LNCAP (cell line): ENCODE measurements at regions not wholly inside any gene's neighbourhood (a gene's known extent, or its start where the extent isn't known, plus 50 kb on each side); places are given as distances from the start of the nearest gene placed in this dataset.

ENCODE experiments used
- TF ChIP-seq, protein P1 (sequence below): fragments of 450-650 bp; IDR thresholded peaks from 2 replicates; pipeline ENCODE4 v1.5.1; 2017; ENCODE audit warnings: mild to moderate bottlenecking

GRCh38 chr3:18151199-18151598 lies 273.9 kb downstream of the SATB1 start:
- TF ChIP-seq, protein P1, sequence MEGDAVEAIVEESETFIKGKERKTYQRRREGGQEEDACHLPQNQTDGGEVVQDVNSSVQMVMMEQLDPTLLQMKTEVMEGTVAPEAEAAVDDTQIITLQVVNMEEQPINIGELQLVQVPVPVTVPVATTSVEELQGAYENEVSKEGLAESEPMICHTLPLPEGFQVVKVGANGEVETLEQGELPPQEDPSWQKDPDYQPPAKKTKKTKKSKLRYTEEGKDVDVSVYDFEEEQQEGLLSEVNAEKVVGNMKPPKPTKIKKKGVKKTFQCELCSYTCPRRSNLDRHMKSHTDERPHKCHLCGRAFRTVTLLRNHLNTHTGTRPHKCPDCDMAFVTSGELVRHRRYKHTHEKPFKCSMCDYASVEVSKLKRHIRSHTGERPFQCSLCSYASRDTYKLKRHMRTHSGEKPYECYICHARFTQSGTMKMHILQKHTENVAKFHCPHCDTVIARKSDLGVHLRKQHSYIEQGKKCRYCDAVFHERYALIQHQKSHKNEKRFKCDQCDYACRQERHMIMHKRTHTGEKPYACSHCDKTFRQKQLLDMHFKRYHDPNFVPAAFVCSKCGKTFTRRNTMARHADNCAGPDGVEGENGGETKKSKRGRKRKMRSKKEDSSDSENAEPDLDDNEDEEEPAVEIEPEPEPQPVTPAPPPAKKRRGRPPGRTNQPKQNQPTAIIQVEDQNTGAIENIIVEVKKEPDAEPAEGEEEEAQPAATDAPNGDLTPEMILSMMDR = no peak

- TF ChIP-seq, protein P1 = no peak
These were observed 275.2 kb downstream of the SATB1 start for GRCh38 chr3:18149935-18150334.

DNA sequence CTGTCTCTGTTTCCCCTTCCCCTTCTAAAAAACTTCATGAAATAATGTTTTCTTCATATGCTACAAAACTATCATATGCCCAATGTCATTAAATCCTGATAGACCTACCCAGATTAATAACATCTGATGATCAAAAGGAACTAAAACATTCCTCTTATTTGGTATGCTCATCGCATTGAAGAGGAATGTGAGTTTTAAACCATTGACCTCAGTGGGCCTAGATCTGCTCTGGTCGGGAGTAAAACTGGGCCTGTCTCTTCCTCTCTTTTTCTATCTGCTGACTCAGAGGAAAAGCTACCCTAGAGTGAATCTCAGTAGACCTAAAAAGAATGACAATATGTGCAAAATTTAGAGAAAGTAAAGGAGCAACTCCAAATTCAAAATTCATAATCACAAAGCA lies 275.8 kb downstream of the SATB1 start:
- TF ChIP-seq, protein P1 = no peak

DNA sequence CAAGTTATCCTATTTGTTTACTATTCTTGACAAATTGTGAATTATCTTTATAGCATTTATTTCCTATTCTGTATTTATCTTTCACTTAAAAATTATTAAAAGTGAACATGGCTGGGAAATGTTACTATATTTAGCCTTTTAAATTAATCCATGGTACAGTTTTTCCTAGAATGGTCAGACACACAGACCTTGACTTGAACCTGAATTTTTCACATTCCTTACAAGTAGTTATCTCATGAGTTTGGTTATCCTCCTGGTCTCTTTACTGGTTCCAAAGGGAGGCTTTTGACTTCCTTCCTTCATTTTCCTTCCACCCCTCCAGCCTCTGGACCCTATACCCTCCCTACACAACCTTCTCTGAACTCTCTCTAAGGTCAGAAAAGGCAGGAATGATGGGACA lies 280.6 kb downstream of the SATB1 start:
- TF ChIP-seq, protein P1 = no peak

- TF ChIP-seq, protein P1 = no peak
These were observed 281.8 kb downstream of the SATB1 start for GRCh38 chr3:18143258-18143780.

DNA sequence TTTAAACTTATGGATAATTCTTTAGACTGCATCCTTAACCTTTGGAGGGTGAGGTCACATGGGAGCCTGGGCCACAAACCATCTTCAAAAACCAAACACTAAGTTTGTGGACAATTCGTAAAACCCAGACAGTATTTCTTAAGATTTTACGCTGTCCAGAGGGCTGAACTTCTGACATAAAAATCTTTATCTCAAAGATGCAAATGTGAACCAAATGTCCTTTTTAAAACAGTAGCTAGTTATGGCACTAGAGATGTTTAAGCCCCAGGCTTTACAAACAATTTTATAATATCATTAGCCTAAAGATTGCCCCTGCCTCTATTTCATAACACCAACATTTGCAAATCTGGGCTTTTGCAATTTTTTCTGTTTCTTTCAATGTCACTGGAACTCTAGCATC lies 287.2 kb downstream of the SATB1 start:
- TF ChIP-seq, protein P1 = no peak

- TF ChIP-seq, protein P1 = no peak
These were observed 289.9 kb downstream of the SATB1 start for GRCh38 chr3:18135060-18135814.
